GM18870 (cell line): ENCODE measurements at regions not wholly inside any gene's neighbourhood (a gene's known extent, or its start where the extent isn't known, plus 50 kb on each side); places are given as distances from the start of the nearest gene placed in this dataset.
A peak's percentile ranks its signal among the peaks of the same experiment; 100 is the strongest.

ENCODE experiments used
- ATAC-seq: cut with Tn5 transposase; IDR thresholded peaks from one replicate; pipeline ENCODE4 v1.9.1; 2021; ENCODE audit warnings: moderate library complexity; ENCODE audit not compliant: unreplicated experiment

DNA sequence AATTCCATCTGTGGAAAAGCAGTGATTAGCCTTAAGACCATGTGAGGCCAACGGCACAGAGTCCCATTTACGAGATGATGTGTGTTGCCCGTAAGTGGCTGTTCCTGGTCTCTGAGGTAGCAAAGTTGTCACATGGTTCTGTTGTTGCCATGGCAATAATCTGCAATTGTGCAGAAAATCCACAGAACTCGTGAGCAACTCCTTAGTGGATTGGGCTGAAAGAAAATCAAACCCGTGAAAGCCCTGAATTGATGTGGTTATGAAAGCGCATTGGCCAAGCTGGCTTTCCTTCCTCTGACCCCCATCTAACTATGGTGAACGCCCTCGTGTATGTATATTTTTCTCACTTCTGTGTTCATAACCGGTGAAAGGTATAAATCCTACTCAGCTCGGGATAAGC is 614.7 kb downstream of the EBF1 start:
- ATAC-seq = no peak

DNA sequence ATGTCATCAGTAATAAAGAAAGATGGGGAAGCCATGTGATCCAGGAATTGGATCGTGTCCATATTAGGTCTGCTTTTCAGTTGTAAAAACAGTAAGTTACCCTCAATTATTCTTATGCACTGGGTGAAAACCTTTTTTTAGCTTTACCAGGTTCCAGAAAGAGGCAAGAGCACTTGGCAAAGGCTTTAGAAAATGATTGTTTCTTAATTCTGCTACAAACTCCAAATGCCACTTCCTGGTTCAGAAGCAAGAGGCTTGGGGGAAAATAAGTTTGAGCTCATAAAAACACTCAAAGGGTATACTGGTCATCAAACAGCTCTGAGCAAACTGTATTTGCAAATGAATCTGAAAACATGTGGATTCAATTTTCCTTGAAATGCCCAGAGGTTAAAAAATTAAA is 615.6 kb downstream of the EBF1 start:
- ATAC-seq = no peak

DNA sequence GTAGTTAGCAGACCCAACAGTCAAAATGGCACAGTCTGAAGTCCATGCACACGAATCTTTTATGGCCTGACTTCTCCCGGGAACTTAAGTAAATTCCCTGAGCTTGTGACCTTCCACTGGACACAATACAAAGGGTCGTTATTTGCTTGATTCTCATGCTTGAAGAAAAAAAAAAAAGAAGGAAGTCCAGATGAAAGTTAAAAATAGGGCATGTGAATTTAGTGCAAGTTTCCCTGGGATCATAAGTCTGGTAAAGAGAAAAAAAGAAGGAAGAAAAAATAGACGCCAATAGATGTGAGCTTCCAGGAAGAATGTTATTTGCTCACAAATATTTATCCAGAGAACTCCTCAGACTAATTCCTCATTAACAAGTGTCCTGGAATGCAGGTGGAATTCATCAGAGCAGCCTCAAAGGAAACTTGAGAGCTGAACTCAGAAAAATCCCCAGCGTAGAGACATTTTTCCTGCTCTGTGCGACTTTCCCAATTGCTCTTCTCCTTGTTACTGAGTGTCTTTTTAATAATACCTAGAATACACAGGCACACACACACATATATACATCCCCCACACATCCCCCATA is 616.3 kb downstream of the EBF1 start:
- no peak for ATAC-seq

DNA sequence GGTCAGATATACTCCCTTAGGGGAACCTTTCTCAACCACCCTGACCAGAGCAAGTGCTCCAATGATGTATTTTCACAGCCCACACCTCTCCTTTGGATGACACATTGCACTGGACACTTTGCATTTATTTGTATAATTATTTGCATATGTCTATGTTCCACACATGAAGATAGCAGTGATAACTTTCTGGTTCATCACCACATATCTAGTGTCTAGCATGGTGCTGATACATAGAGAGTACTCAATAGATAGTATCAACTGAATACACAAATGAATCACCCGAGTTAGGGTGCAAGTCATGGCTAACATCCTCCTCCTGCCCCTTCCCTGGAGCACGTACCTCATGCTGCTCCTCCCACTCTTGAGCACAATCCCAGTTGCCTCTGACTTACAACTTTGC is 617.6 kb downstream of the EBF1 start:
- ATAC-seq = no peak

DNA sequence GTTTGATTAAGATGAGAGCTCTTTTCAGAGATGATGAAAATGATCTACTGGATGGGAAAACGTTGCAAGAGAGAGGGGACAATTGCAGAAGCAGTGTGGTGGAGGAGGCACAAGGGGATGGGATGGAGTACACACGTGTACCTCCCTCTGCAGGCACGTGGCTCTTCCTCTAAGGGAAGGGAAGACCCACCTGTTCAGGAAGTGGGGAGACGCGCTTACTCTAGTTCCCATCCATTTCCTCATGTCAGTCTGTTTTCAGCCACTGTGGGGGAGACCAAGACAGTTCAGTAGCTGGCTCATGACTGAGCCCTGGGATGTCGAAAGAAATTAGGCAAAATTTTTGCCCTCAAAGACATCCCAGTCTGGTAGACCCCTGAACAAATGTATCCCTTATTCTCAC is 619.2 kb upstream of the CLINT1 start:
- no peak for ATAC-seq

DNA sequence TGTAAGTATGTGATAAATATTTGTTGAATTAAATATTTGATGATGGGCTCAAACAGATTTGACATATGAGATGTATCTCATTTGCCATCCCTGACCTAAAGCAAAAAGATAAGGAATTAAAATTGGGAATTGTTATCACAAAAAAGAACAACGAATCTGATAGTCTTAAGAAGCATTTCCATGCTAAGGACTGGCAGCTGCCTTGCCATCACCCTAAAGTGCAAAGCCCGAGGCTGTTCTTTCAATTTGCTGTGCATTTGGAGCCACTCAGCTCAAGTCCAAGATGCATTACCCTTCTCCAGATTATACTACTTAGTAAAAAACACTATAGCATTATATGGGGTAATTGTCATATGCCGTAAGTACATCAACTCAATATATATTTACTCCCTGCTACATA is 618.3 kb upstream of the CLINT1 start:
- no peak for ATAC-seq

DNA sequence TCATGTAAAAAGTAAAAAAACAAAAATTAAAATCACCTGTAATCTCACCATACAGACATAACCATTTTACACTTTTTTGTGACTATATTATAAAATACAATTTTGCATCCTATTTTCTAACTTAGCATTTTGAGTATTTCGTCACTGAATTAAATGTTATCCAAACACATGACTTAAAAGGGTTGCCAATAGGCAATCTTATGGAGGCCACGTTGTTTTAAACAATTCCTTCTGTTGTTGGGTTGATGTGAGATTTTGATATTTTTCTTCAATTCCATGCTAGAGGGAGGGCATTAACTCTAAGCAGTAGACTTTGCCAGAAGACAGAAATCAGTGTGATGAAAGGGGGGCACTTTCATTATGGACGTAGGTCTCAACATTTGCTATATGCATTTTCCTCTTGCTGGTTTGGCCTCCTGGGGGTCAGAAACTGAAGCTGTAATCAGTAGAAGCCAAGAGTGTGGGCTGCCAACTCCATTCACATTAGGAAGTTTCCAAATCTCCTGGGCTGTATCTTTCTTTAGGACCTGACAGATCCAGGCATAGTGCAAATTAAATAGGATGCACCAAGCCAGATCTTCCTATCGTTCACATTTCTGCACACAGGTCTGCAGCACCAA is 614.2 kb upstream of the CLINT1 start:
- no peak for ATAC-seq

DNA sequence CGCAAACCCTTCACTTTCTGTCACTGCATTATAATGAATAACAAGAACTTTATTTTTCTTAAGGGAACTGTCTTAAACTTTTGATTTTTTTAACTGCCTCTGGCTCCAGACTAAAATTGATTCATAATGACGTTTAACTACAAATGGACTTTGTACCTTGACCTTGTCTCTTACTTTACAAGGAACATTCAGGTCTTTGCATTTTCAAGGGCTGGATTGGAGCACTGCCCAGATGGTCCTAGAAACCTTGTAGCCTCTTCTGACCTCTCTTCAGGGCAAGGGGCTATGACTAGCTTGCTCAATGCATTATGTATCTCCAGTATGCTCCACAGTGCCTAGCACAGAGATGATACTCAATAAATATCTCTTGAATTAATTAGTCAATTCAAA is 612.6 kb upstream of the CLINT1 start:
- ATAC-seq = no peak

DNA sequence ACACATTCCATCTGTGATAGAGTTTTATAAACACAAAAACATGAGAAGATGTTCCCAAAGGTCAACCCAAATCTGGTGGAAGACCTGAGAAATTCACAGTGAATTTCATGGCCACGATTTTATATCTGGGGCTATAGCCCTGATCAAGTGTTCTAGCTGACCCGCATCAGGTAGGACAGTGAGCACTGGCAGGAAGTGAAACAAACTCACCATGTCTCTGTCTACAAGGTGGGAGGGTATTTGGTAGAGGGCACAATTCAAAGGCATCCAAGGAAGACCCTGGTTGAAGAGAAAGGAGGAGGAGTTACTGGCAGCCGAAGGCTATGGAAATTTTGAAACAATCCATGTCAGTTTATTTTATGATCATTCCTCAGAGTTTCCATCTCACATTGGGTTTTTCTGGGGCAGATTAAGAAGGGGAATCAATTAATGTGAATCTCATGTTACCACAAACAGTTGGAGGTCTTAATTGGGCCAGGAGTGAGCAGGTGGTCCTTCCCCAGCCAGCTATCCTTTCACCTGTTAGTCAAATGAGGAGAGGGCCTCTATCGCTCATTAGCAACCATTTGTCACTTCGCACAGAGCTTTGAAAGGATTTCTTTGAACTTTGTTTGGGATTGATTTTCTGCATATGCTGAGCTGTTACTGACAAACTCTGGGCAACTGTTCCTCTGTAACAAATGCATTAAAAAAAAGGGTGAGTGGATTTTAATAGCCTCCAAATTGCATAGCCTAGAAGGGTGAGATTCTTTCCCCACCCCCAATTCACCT is 612.0 kb upstream of the CLINT1 start:
- ATAC-seq = no peak

DNA sequence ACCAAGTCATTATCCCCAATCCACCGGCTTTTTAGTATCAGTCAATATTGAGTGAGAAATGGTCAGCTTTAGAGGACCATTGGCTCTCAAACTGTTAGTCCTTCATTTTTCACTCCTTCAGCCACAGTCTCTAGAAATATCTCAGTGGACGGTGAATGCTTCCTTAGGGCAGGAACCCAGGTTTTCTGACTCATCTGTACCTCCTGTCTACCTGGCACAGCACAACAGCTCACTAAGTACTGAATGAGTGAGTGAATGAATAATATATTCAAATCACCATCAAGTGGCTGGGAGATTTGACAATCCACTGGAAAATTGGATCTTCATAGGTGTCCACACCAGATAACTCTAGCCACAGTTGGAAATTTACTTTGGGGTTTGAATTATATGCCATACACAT is 609.5 kb upstream of the CLINT1 start:
- no peak for ATAC-seq

DNA sequence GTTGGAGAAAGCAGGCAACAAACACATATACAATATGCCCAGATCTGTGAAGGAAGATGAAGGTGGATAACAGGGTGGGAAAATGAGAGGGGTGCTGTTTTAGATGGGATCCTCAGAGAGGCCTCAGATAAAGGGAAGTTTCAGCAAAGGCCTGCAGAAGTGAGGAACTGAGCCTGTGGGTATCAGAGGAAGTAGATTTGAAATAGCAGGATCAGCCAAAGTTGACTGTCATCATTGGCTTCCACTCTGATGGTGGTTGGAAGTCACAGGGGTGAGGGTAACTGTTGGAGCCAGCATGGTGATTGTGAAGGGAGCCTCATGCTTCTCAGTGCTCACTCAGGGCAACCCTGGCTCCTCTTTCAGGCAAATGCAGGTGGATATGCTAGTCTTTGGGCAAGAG is 607.2 kb upstream of the CLINT1 start:
- ATAC-seq = no peak

DNA sequence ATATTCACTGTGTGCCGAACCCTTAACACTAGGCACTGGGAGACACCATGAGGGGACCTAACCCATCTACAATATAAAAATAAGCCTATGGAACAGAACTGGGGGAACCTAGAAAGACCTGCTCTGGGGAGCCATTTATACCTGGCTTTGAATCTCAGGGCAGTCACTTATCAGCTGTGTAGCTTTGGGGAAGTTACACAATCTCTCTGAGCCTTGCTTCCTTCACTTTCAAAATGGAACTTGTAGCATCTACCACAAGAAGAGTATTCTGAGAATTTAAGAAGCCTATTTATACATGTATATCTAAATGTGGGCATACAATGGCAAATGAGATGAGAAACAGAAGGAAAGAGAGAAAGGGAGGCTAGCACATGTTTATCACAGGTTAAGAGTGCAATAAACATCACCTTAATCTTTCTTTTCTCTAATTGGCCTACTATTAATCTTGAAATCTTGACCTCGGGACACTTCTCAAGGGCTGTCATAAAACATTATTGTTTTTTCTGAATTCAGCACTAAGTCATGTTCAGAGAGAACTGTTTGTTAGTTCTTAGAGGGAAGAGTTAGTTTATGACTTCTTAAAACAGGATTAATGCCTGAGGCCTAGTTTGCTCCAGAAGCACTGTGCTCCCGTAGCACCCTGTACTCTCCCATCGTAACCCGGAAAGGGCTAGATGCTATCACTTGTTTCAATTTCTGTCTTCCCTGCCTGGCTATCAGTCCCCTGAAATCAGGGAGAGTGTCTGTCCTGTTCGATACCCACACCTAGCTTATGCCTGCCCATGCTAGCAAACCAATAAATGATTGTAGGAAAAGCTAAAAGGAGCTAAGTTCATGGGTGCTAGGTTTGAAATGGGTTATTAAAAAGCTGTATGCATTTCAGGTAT is 606.4 kb upstream of the CLINT1 start:
- no peak for ATAC-seq

DNA sequence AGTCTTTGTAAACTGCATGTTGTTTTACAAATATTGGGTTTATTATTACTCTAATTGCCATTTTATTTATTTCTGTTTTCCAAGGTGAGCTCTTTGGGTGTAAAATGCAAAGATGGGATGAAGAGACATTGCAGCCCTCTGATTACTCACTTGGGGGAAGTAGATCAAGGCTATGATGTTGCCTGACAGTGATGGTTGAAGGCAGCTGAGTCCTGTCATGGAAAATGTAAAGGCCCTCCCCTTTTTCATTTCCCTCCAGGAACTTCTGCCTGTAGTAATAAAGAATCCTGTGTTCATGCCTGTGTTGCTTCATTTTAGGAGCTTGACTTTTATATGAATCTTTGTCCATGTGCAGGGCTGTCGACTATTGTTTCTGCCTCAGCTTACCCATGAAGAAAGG is 605.4 kb upstream of the CLINT1 start:
- ATAC-seq = no peak

DNA sequence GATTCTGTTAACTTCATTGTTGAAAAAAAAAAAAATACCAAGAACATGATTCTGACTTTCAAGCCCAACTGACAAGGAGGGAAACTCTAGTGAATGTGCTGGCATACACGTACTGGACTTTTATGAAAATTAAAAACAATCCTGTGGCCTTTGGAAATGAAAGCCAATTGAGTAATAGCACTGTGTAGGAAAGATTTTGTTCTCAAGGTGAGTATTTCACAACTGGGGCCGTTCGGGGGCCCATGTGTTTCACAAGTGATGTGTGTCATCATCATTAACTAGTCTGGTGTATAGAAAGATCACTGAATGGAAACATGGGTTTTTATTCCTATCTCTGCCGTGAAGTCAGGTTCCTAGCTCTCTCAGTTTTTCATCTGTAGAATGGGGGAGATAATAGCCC is 605.0 kb upstream of the CLINT1 start:
- ATAC-seq = no peak

DNA sequence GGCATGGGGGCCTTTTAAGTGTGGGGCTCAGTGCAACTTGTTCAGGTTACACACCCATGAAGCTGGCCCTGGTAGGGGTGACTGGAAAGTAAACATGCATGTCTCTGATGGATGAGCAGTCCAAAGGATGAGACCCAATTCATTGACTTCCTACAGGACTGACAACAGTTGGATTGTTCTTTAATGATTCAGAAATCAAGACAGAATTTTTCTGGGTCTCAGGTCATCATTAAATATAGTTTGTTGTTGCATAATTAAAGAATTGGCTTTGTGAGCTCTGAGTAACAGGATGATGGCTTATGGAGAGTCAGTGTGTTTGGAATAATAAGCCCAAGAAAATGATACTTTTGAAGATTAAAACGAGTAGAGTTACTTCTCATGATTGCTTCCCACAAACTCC is 604.2 kb upstream of the CLINT1 start:
- no peak for ATAC-seq

DNA sequence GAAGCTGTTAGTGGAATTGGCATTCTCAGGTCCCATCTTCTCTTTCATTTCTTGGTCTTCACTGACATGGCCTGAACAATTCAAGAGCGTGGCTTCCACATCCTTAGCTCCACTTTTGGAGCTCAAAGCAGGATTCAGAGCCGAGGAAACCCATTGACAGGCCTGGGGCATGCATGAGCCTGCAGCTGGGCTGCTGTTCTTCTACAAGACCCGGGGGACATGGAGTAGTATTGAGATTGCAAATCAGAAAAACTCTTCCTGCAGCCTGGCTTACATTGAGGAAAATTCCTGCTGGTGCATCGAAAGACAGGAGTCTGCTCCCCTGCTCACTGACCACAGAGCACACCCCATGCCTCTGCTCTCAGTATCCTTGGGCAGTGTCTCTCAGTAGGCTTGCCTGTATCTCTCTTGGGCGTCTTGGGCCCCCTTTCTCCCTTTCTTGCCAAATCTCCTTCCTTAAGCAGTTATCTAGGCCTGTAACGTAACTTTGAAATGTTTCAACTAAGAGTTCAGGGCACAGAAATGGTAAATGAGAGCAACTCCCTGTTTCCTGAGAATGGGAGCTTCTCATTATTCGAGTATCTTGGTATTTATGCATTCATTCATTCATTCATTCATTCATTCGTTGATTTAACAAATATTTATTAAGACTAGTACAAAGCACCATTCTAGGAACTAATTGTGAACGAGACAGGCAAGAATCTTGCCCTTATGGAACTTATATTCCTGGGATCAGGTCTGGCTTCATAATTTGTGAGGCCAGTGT is 603.6 kb upstream of the CLINT1 start:
- ATAC-seq = no peak

DNA sequence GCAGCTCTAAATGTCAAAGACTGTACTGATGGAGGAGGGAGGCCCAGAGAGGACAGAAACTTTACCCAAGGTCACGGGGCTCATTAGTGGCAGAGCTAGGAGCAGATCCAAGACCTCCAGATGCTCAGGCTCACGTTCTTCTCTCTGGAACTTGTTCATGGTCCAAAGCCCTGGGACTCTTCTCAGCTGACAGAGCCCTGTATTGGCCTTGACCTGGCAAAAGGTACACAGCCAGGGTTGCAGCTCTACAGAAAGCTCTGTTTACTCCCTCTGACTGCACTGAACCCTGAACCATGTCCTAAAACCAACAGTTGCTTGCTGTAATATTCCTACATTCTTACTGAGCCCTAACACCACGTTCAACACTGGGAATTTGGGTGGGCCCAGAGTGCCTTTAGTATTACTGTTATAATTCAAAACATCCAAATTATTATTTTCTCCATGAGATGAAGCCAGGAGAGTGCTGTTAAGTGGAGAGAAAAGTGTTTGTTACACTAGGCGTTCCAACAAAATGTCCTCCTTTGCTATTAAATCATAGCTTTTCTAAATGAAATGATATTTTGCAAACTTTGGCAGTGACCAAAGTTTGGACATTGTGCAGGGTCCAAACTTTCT is 602.4 kb upstream of the CLINT1 start:
- ATAC-seq = no peak

DNA sequence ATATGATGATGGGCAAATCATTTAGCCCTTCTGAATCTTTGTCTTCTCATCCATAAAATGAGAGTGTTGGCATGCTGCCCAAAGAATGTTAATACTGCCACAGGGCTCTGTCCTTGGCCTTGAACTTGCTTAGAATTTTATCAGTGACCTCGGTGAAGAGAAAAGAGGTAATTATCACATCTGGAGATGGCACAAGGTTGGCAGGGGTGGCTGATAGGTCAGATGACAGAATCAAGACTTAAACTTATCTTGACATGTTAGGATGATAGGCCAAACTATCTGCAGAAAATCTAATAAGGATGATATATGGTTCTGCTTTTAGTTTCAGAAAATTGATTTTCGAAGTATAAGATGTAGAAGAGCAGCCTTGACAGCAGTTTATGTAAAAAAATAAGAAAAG is 599.1 kb upstream of the CLINT1 start:
- ATAC-seq = no peak

DNA sequence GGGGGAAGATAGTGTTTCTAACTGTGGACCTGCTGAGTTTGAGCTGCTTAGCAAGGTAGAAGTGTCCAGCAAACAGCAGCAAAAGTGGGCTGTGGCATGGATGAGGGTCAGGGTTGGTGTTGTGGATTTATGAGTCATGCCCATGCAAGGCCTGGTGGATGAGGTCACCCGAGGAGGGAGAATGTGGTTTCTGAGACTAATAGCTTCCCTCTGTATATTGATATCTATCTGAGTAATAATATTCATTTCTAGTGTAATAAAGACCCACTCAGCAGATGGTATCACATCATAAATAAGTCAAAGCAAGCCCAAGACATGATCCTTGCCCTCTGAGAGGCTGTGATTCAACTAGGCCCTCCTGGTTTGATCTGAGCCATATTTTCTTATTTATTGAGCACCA is 597.8 kb upstream of the CLINT1 start:
- peak; percentile 84 for ATAC-seq

DNA sequence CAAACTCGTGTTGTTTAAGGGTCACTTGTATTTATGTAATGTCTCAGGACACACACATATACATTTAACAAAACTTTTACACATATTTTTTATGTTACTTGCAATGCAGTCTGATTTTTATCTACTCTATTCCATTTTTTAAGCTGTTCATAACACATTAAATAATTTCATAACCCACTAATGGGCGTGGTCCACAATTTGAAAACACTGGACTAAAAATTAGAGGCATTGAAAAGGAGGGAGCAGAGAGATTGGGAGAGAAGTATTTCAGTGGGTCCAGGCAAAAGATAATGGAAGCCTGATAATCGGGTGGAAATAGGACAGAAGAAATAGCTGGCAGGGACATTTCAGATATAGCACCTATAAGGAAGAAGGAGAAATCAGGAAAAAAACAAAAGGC is 597.3 kb upstream of the CLINT1 start:
- ATAC-seq = no peak
